ENCODE measurements at regions not wholly inside any gene's neighbourhood (a gene's known extent, or its start where the extent isn't known, plus 50 kb on each side); places are given as distances from the start of the nearest gene placed in this dataset.

GRCh38 chr1:38444770-38445442, 398.3 kb upstream of the POU3F1 start:
- no peak overlapping the region for H3K4me3 ChIP-seq
- no peaks in the 10 kb centered on the region for H3K4me1 ChIP-seq (ENCODE audit: control insufficient read depth in 1 of 2, low read depth in 2 of 2)
- DNase-seq (ENCODE audit: low spot score), result no peak
- no peak overlapping the region for H3K27ac ChIP-seq
- H3K36me3 ChIP-seq, result no peaks in the 10 kb centered on the region
- no peaks in the 10 kb centered on the region for H3K27me3 ChIP-seq (replicated peaks; ENCODE audit: insufficient read depth)
- no peaks in the 10 kb centered on the region for H3K9me3 ChIP-seq
- TF ChIP-seq CTCF (IDR thresholded peaks at IDR 0.05), result no peak
- ATAC-seq (ENCODE audit: insufficient number of reproducible peaks, low FRiP score, low read depth), result no peak

GRCh38 chr1:38444311-38444710, 397.7 kb upstream of the POU3F1 start:
- DNase-seq (ENCODE audit: low spot score) (no peak), ATAC-seq (ENCODE audit: insufficient number of reproducible peaks, low FRiP score, low read depth) (no peak)
- Histone ChIP-seq H3K27ac (no peak overlapping the region), H3K4me3 (no peak overlapping the region), H3K4me1 (ENCODE audit: control insufficient read depth in 1 of 2, low read depth in 2 of 2) (no peaks in the 10 kb centered on the region), H3K27me3 (replicated peaks; ENCODE audit: insufficient read depth) (no peaks in the 10 kb centered on the region), H3K36me3 (no peaks in the 10 kb centered on the region), H3K9me3 (no peaks in the 10 kb centered on the region)
- TF ChIP-seq CTCF (IDR thresholded peaks at IDR 0.05), result no peak

- no peaks in the 10 kb centered on the region for H3K4me1 ChIP-seq (ENCODE audit: control insufficient read depth in 1 of 2, low read depth in 2 of 2)
- DNase-seq (ENCODE audit: low spot score) (no peak), ATAC-seq (ENCODE audit: insufficient number of reproducible peaks, low FRiP score, low read depth) (no peak)
- no peaks in the 10 kb centered on the region for H3K9me3 ChIP-seq
- no peak overlapping the region for H3K27ac ChIP-seq
- TF ChIP-seq CTCF (IDR thresholded peaks at IDR 0.05), result no peak
- no peaks in the 10 kb centered on the region for H3K36me3 ChIP-seq
- no peaks in the 10 kb centered on the region for H3K27me3 ChIP-seq (replicated peaks; ENCODE audit: insufficient read depth)
- H3K4me3 ChIP-seq, result no peak overlapping the region
Measured at GRCh38 chr1:38440402-38440801, 393.8 kb upstream of the POU3F1 start.

GRCh38 chr1:38436749-38437148, 390.2 kb upstream of the POU3F1 start:
- Histone ChIP-seq H3K27me3 (replicated peaks; ENCODE audit: insufficient read depth) (no peaks in the 10 kb centered on the region), H3K27ac (no peak overlapping the region), H3K4me1 (ENCODE audit: control insufficient read depth in 1 of 2, low read depth in 2 of 2) (no peaks in the 10 kb centered on the region), H3K9me3 (no peaks in the 10 kb centered on the region), H3K4me3 (no peak overlapping the region), H3K36me3 (no peaks in the 10 kb centered on the region)
- no peak for ATAC-seq (ENCODE audit: insufficient number of reproducible peaks, low FRiP score, low read depth)
- DNase-seq (ENCODE audit: low spot score), result no peak
- no peak for TF ChIP-seq CTCF (IDR thresholded peaks at IDR 0.05)

- no peak for ATAC-seq (ENCODE audit: insufficient number of reproducible peaks, low FRiP score, low read depth)
- H3K4me3 ChIP-seq, result no peak overlapping the region
- no peaks in the 10 kb centered on the region for H3K9me3 ChIP-seq
Measured at GRCh38 chr1:38436006-38436405, 389.4 kb upstream of the POU3F1 start.

More at GRCh38 chr1:38436006-38436405, 389.4 kb upstream of the POU3F1 start:
- Histone ChIP-seq H3K27ac (no peak overlapping the region), H3K36me3 (no peaks in the 10 kb centered on the region), H3K27me3 (replicated peaks; ENCODE audit: insufficient read depth) (no peaks in the 10 kb centered on the region), H3K4me1 (ENCODE audit: control insufficient read depth in 1 of 2, low read depth in 2 of 2) (no peaks in the 10 kb centered on the region)
- no peak for TF ChIP-seq CTCF (IDR thresholded peaks at IDR 0.05)
- DNase-seq (ENCODE audit: low spot score), result no peak

All from thoracic aorta (tissue), 2 donors.